GM19351 (cell line): ENCODE measurements at regions not wholly inside any gene's neighbourhood (a gene's known extent, or its start where the extent isn't known, plus 50 kb on each side); places are given as distances from the start of the nearest gene placed in this dataset.

Experiments
- ATAC-seq: cut with Tn5 transposase; IDR thresholded peaks from one replicate; pipeline ENCODE4 v1.9.1; 2021; ENCODE audit warnings: mild to moderate bottlenecking, moderate library complexity; ENCODE audit not compliant: unreplicated experiment

- ATAC-seq = no peak
Observed at GRCh38 chr7:15782656-15783055, 96.2 kb upstream of the MEOX2 start.

DNA sequence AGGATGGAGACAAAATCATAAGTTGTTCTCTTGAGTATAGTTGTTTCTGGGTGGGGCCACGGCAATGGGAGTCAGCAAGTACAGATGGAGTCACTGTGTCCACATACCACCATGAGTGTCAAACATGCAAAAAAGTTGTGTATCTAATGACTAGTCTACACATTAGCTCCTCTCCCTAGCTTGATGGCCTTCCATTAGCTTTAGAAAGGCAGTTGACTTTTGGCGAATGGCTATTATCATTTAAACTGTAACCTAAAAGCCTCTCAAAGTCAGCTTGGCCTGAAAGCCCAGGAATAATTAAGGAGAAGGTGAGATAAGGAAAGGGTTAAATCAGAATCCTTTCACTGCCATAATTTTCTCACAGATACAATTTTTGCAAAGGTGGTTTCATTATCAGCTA lies 95.5 kb upstream of the MEOX2 start:
- no peak for ATAC-seq

GRCh38 chr7:15780271-15780670 lies 93.8 kb upstream of the MEOX2 start:
- no peak for ATAC-seq

- ATAC-seq = no peak
Observed at GRCh38 chr7:15778191-15778590, 91.7 kb upstream of the MEOX2 start.

DNA sequence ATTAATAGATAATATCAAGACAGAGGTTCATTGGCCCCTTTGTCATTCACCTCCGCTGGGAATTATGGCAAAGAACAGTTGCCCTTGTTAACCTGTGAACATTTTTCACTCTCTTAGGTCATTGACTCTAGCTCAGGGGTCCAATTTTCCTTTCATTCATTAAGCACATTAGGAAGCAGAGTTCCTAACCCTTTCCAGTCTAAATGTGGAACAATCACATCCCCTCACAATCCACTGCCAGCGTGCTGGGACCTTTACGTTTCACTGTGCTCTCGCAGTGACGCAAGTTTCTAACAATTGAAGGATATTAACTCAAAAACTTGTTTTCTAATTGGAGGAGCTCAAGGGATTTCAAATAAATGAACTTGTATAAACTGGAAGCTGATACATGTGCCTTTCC lies 79.3 kb upstream of the MEOX2 start:
- no peak for ATAC-seq

DNA sequence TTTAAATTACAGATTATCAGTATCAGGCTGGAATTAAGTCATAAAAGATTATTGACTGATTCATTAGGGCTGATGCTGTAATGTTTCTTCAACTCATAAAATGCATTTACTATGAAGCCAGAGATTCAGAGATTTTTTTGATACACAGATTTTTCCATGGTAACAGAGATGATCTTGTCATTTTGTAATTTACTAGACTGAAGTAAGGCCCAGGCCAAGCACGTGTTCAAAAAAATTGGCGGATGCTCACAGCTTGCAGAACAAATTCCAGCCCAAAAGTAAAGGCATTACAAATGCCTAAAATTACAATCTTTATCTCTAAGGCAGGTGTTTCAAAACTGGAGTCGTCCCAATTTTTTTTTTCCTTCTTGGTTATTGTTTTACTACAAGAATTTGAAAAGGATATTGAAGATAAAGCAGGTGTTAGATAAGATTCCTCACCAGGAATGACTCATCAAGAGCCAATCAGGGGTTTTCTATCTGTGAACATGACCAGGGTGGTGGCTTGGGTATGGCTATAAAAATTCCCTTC lies 78.4 kb upstream of the MEOX2 start:
- no peak for ATAC-seq

GRCh38 chr7:15764010-15764409 lies 77.5 kb upstream of the MEOX2 start:
- no peak for ATAC-seq

- no peak for ATAC-seq
Observed at GRCh38 chr7:15757041-15758000, 70.8 kb upstream of the MEOX2 start.

- no peak for ATAC-seq
Observed at GRCh38 chr7:15755061-15755460, 68.6 kb upstream of the MEOX2 start.

- ATAC-seq = no peak
Observed at GRCh38 chr7:15753887-15754579, 67.5 kb upstream of the MEOX2 start.

DNA sequence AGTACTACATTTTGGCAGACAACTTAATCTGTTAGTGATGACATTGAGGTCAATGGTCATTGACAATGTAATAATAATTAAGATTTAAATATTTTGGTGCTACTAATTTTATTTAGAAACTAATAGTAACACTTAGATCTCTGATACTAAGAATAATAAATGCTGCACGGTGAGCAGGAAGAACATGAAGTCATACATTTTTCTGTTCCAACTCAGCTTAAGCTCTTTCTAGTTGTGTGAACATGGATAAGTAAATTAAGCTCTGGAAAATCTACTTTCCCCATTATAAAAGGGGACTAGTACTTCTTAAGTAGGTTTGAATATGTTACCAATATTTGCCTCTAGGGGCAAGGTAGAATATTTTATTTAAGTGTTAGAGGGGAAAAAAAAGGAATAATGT lies 65.9 kb upstream of the MEOX2 start:
- no peak for ATAC-seq

DNA sequence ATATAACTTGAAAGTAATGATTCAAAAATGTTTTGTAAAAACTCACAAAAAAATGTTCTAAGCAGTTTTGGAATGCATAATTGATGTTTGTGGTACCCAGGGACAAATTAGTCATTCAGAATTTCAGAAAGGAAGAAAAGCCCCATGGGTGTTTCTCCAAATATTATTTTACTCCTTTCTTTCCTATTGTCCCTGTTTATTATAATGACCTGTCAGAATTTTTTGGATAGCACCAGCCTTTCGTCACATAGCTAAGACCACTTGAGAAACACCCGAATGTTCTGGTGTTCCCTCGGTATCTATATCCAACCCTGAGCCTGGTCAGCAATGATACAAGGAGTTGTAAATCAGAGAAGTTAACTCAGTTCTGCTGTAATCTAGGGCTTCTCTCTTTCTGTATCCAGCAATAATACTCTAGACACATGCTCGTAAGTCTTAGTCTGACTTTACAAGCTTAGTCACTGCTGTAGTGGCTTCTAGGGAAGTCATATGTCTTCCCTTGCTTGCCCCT lies 64.8 kb upstream of the MEOX2 start:
- no peak for ATAC-seq

- ATAC-seq = no peak
Observed at GRCh38 chr7:15750727-15751126, 64.2 kb upstream of the MEOX2 start.

GRCh38 chr7:15749631-15750030 lies 63.1 kb upstream of the MEOX2 start:
- no peak for ATAC-seq

DNA sequence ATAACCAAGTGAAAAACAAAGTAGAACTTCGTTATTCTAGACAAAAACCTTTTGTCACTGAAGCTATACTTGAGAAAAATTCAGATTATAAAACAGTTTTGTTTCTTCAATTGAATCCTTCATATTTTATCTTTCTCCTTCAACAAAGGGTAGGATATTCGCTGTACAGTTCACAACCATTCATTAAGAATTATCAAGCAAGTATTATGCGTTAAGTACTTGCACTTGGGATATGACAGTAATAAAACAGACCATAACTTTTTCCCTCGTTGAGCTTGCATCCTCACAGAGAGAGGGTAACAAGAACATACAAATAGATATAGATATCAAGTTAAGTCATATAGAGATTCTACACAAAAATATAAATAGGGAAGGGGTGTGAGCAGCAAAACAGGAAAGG lies 61.2 kb upstream of the MEOX2 start:
- ATAC-seq = no peak

- no peak for ATAC-seq
Observed at GRCh38 chr7:15747301-15747700, 60.8 kb upstream of the MEOX2 start.

- no peak for ATAC-seq
Observed at GRCh38 chr7:15743926-15744480, 57.5 kb upstream of the MEOX2 start.

GRCh38 chr7:15737601-15738000 lies 51.1 kb upstream of the MEOX2 start:
- ATAC-seq = no peak
